HAP-1 (cell line): ENCODE measurements at regions not wholly inside any gene's neighbourhood (a gene's known extent, or its start where the extent isn't known, plus 50 kb on each side); places are given as distances from the start of the nearest gene placed in this dataset.
"Not testable (repeated sequence)": the region's sequence is repeated elsewhere in the genome, so short reads cannot be mapped to it uniquely, and the experiment has no call there.

Source experiments
- DNase-seq, 2 experiments: peaks; one replicate each; pipeline ENCODE4 v3.0.0-alpha.2; 2016 to 2020; ENCODE audit warnings: low spot score in 2 of 2
- H3K27me3 ChIP-seq: fragments of 250-450 bp; sonication (Bioruptor Pico); 2 replicates; pipeline ENCODE4 v1.5.1; 2020; ENCODE audit warnings: low read depth, mild to moderate bottlenecking, moderate library complexity
- H3K36me3 ChIP-seq: fragments of 250-450 bp; sonication (Bioruptor Pico); replicated peaks from 2 replicates; pipeline ENCODE4 v1.5.1; 2020; ENCODE audit warnings: mild to moderate bottlenecking
- H3K4me1 ChIP-seq: fragments of 250-450 bp; sonication (Bioruptor Pico); 2 replicates; pipeline ENCODE4 v1.5.1; 2020; ENCODE audit warnings: mild to moderate bottlenecking
- H3K4me3 ChIP-seq: fragments of 250-450 bp; sonication (Bioruptor Pico); 2 replicates; pipeline ENCODE4 v1.5.1; 2020; ENCODE audit warnings: mild to moderate bottlenecking, moderate library complexity
- H3K9me3 ChIP-seq: fragments of 250-450 bp; sonication (Bioruptor Pico); 2 replicates; pipeline ENCODE4 v1.5.1; 2020; ENCODE audit warnings: mild to moderate bottlenecking, moderate library complexity
- in situ Hi-C: fragments of 300-500 bp; cut with MboI; formaldehyde crosslinking; loops from 3 replicates; pipeline ENCODE4 v1.14.3; 2020; ENCODE audit warnings: low sequenced_read_pairs, inconsistent platforms, mixed read lengths

DNA sequence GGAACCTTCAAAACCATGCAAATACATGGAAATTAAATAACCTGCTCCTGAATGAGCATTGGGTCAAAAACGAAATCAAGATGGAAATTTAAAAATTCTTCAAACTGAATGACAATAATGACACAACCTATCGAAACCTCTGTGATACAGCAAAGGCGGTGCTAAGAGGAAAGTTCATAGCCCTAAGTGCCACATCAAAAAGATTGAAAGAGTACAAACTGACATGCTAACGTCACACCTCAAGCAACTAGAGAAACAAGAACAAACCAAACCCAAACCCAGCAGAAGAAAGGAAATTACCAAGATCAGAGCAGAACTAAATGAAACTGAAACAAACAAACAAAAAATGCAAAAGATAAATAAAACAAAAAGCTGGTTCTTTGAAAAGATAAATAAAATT is 283.5 kb downstream of the SOX4 start:
- H3K36me3 ChIP-seq, H3K27me3 ChIP-seq, H3K9me3 ChIP-seq, DNase-seq, H3K4me1 ChIP-seq, in situ Hi-C loops, H3K4me3 ChIP-seq: not testable (repeated sequence)

DNA sequence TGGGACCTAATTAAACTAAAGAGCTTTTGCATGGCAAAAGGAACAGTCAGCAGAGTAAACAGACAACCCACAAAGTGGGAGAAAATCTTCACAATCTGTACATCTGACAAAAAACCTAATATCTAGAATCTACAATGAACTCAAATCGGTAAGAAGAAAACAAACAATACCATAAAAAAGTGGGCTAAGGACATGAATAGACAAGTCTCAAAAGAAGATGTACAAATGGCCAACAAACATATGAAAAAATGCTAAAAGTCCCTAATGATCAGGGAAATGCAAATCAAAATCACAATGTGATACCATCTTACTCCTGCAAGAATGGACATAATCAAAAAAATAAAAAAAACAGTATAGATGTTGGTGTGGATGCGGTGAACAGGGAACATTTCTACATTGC is 286.7 kb downstream of the SOX4 start:
- H3K36me3 ChIP-seq, in situ Hi-C loops: not testable (repeated sequence)

GRCh38 chr6:21881969-21882465 is 288.5 kb downstream of the SOX4 start:
- Histone ChIP-seq H3K4me1 (no peaks in the 10 kb centered on the region), H3K4me3 (no peak overlapping the region), H3K27me3 (no peaks in the 10 kb centered on the region), H3K9me3 (peaks cover 3% of the 10 kb centered on the region; the same call in 1 of the 2 replicates), H3K36me3 (no peaks in the 10 kb centered on the region)
- DNase-seq: no peak
- in situ Hi-C loops: no loop called here

More for the DNA sequence above, 286.7 kb downstream of the SOX4 start:
- H3K4me1 ChIP-seq, H3K27me3 ChIP-seq, H3K4me3 ChIP-seq, DNase-seq, H3K9me3 ChIP-seq: not testable (repeated sequence)

- H3K4me3 ChIP-seq: no peak overlapping the region
- H3K27me3 ChIP-seq: no peaks in the 10 kb centered on the region
- peaks cover 3% of the 10 kb centered on the region; the same call in 1 of the 2 replicates for H3K9me3 ChIP-seq
- in situ Hi-C loops: no loop called here
- H3K4me1 ChIP-seq: no peaks in the 10 kb centered on the region
- H3K36me3 ChIP-seq: no peaks in the 10 kb centered on the region
- no peak for DNase-seq
Observed at GRCh38 chr6:21883595-21884328, 290.2 kb downstream of the SOX4 start.

DNA sequence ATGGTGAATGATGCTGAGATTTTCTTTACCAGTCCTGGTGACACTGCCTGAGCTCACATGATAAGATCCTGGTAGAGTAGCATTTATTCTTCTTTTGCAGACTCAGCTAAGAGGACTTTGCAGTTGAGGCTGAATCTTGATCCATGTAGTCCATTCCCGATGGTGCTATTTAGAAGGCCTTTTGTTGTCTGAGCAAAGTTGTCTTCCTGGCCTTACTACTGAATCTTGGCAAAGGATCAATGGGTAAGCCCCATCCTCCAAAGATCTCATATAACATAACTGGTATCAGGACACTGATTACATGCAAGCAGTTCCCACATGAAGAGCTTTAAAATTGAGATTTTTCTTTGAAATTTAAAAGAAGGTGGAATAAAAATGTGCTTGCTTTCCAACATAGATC is 291.6 kb downstream of the SOX4 start:
- H3K27me3 ChIP-seq: no peaks in the 10 kb centered on the region
- no peaks in the 10 kb centered on the region for H3K36me3 ChIP-seq
- H3K9me3 ChIP-seq: peaks cover 3% of the 10 kb centered on the region; the same call in 1 of the 2 replicates
- DNase-seq: no peak
- in situ Hi-C loops: no loop called here
- no peak overlapping the region for H3K4me3 ChIP-seq
- no peaks in the 10 kb centered on the region for H3K4me1 ChIP-seq

- Histone ChIP-seq H3K4me1 (no peaks in the 10 kb centered on the region), H3K27me3 (no peaks in the 10 kb centered on the region), H3K4me3 (no peak overlapping the region), H3K9me3 (peaks cover under 1% of the 10 kb centered on the region; the same call in 1 of the 2 replicates), H3K36me3 (no peaks in the 10 kb centered on the region)
- in situ Hi-C loops: no loop called here
- no peak for DNase-seq
Observed at GRCh38 chr6:21885532-21886114, 292.1 kb downstream of the SOX4 start.

DNA sequence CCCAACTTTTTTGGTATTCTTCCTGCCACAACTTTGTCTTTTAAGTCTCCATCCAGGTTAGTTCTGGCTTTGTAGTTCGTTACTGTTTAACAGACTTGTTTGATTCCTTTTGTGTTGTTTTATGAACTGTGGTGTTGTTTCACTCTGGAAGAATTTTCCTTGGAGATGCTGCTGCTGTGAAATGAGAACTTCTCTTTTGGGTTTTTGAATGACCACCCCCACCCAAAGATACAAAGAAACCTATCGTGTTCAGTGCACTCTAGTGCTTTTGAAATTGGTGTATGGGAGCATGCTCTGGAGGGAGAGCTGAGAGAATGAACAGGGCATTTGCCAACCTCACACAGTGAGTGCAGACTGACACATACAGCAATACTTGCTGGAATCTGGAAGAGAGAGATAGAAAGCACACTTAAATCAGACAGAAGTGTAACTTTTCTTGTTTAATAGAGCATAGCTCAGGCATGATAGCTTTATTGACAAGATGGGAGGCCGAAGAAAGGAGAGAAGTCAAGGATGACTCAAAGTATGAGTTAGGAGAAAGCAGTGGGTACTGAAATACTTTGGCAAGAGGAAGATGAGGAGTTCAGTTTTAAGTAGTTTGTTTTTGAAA is 293.1 kb downstream of the SOX4 start:
- Histone ChIP-seq H3K36me3 (no peaks in the 10 kb centered on the region), H3K27me3 (no peaks in the 10 kb centered on the region), H3K4me3 (no peak overlapping the region), H3K4me1 (no peaks in the 10 kb centered on the region; the same call in 1 of the 2 replicates), H3K9me3 (no peaks in the 10 kb centered on the region)
- no peak for DNase-seq
- in situ Hi-C loops: no loop called here

- H3K27me3 ChIP-seq: no peaks in the 10 kb centered on the region
- in situ Hi-C loops: no loop called here
- DNase-seq: no peak
Observed at GRCh38 chr6:21887231-21888185, 294.0 kb downstream of the SOX4 start.

GRCh38 chr6:21891080-21891479 is 297.5 kb downstream of the SOX4 start:
- no peaks in the 10 kb centered on the region for H3K36me3 ChIP-seq
- in situ Hi-C loops: no loop called here
- peak in 1 of 2 experiments; percentile 12 for DNase-seq
- no peaks in the 10 kb centered on the region; the same call in 1 of the 2 replicates for H3K4me1 ChIP-seq
- H3K4me3 ChIP-seq: no peak overlapping the region
- no peaks in the 10 kb centered on the region for H3K27me3 ChIP-seq
- H3K9me3 ChIP-seq: no peaks in the 10 kb centered on the region

More at GRCh38 chr6:21887231-21888185, 294.0 kb downstream of the SOX4 start:
- no peaks in the 10 kb centered on the region for H3K36me3 ChIP-seq
- H3K9me3 ChIP-seq: no peaks in the 10 kb centered on the region
- no peak overlapping the region for H3K4me3 ChIP-seq
- no peaks in the 10 kb centered on the region; the same call in 1 of the 2 replicates for H3K4me1 ChIP-seq

DNA sequence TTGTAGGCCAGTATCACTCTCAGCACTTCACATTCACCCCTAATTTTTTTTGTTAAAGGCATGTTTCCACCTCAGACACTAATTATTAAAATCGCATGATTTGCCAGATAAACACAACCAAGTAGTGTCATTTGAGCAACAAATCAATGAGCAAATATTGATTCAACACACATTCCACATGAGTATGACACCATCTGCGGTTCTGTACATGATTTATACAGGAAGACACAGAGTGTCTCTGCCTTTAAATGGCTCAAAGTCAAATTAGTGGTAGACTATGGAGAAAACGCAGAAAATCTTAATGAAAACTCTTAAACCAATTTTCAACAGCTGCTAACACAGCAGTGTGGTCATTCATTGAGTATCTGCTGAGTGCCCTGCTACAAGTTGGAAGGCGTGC is 300.2 kb downstream of the SOX4 start:
- Histone ChIP-seq H3K9me3 (no peaks in the 10 kb centered on the region), H3K36me3 (no peaks in the 10 kb centered on the region)

GRCh38 chr6:21895555-21895954 is 302.0 kb downstream of the SOX4 start:
- H3K4me3 ChIP-seq: no peak overlapping the region
- H3K27me3 ChIP-seq: no peaks in the 10 kb centered on the region
- no peaks in the 10 kb centered on the region for H3K36me3 ChIP-seq
- H3K9me3 ChIP-seq: no peaks in the 10 kb centered on the region
- no peaks in the 10 kb centered on the region; the same call in 1 of the 2 replicates for H3K4me1 ChIP-seq
- in situ Hi-C loops: no loop called here
- no peak for DNase-seq

More for the DNA sequence above, 300.2 kb downstream of the SOX4 start:
- Histone ChIP-seq H3K4me1 (no peaks in the 10 kb centered on the region; the same call in 1 of the 2 replicates), H3K4me3 (no peak overlapping the region), H3K27me3 (no peaks in the 10 kb centered on the region)
- DNase-seq: no peak
- in situ Hi-C loops: no loop called here

- H3K36me3 ChIP-seq: no peaks in the 10 kb centered on the region
- in situ Hi-C loops: no loop called here
- H3K4me1 ChIP-seq: no peaks in the 10 kb centered on the region
- H3K27me3 ChIP-seq: no peaks in the 10 kb centered on the region
- no peak overlapping the region for H3K4me3 ChIP-seq
- no peaks in the 10 kb centered on the region for H3K9me3 ChIP-seq
- DNase-seq: no peak
Observed at GRCh38 chr6:21898107-21898796, 304.7 kb downstream of the SOX4 start.

DNA sequence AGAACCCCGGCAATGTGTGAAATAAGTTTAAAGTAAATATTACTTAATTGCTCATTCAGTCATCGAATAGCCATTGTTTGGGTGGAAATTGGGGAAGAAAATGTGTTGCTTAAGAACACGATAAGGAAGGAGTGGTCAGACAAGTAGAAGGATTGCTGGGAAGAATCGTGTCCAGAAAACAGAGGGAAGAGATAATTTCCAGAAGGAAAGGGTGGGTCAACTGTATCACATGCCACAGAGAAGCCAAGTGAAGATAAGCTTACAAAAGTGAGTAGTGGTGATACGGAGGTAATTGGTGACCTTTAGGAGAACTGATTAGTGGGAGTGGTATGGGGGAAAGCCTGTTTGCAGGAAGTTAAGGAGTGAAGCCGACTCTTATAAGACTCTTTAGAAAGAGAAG is 306.2 kb downstream of the SOX4 start:
- Histone ChIP-seq H3K36me3 (no peaks in the 10 kb centered on the region), H3K4me1 (no peaks in the 10 kb centered on the region), H3K4me3 (no peak overlapping the region), H3K27me3 (no peaks in the 10 kb centered on the region), H3K9me3 (no peaks in the 10 kb centered on the region)
- in situ Hi-C loops: no loop called here
- no peak for DNase-seq
